Breast epithelium (tissue), 4 donors: ENCODE measurements at regions not wholly inside any gene's neighbourhood (a gene's known extent, or its start where the extent isn't known, plus 50 kb on each side); places are given as distances from the start of the nearest gene placed in this dataset.

Experiments used
- DNase-seq, 2 donors: peaks; one replicate each; pipeline ENCODE4 v3.0.0-alpha.2; 2019; ENCODE audit warnings: low spot score in 2 of 2
- H3K27ac ChIP-seq, 2 donors: fragments of 200-600 bp; sonication (generic) in 1 of 2; one replicate each; pipeline ENCODE4 v1.5.1; 2016 to 2019; ENCODE audit warnings: mild to moderate bottlenecking in 1 of 2
- H3K27me3 ChIP-seq, 2 donors: fragments of 200-600 bp; sonication (generic) in 1 of 2; one replicate each; pipeline versions ENCODE4 v1.5.1 to v1.6.0; 2017 to 2019; ENCODE audit warnings: control low read depth in 1 of 2, mild to moderate bottlenecking in 1 of 2
- H3K36me3 ChIP-seq: fragments of 200-600 bp; one replicate; pipeline ENCODE4 v1.5.1; 2019
- H3K4me1 ChIP-seq, 2 donors: fragments of 200-600 bp; sonication (generic); one replicate each; pipeline ENCODE4 v1.5.1; 2016 to 2019; ENCODE audit warnings: control low read depth in 1 of 2
- H3K4me3 ChIP-seq, 3 donors: fragments of 200-600 bp; sonication (generic); 1 replicate in 2 of 3; 2 replicates in 1 of 3; pipeline ENCODE4 v1.5.1; 2016 to 2019; ENCODE audit warnings: mild to moderate bottlenecking in 3 of 3, moderate library complexity in 2 of 3
- H3K9me3 ChIP-seq, 2 donors: fragments of 200-600 bp; sonication (generic) in 1 of 2; one replicate each; pipeline ENCODE4 v1.5.1; 2016 to 2019; ENCODE audit warnings: control low read depth in 1 of 2
- CTCF ChIP-seq, 3 donors: fragments of 450-650 bp; IDR thresholded peaks; one replicate each; pipeline ENCODE4 v1.5.1; 2016 to 2017; ENCODE audit warnings: antibody characterized with exemption in 3 of 3, mild to moderate bottlenecking in 3 of 3, moderate library complexity in 3 of 3
- POLR2A ChIP-seq: fragments of 450-650 bp; IDR thresholded peaks from one replicate; pipeline ENCODE4 v1.6.1; 2016; ENCODE audit warnings: antibody characterized with exemption, mild to moderate bottlenecking, moderate library complexity
- POLR2AphosphoS5 ChIP-seq, 3 donors: sonication (generic); formaldehyde crosslinking; IDR thresholded peaks; one replicate each; pipeline ENCODE4 v1.6.1; 2017; ENCODE audit warnings: antibody characterized with exemption in 3 of 3
- intact Hi-C: fragments of 100-400 bp; cut with DNase I; formaldehyde crosslinking; loops from one replicate; pipeline ENCODE4 v1.15.1; 2023; ENCODE audit warnings: low total_unique reads

DNA sequence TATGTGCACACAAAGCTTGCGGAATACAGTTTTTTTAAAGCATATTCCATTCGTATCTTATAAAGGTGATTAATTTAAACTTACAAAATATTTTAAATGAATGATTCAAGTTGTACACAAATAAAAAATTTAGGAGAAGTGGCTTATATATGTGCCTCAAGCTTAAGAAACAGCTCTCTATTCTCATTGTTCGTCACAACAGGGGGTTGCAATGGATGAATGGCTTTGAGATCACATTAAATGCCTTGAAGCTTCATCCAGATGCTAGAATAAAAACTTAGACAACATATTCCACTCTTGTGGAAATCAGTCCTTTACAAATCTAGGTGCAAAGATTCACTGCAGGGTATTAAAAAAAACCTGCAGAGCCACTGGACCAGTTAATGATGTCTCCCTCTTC is 303.9 kb upstream of the LRFN5 start:
- no peak for TF ChIP-seq CTCF (IDR thresholded peaks at IDR 0.05)
- TF ChIP-seq POLR2A, result no peak
- TF ChIP-seq POLR2AphosphoS5 (IDR thresholded peaks at IDR 0.05), result no peak
- no peaks in the 10 kb centered on the region for H3K36me3 ChIP-seq
- H3K4me1 ChIP-seq, result no peaks in the 10 kb centered on the region
- no peak for DNase-seq
- no peaks in the 10 kb centered on the region for H3K27me3 ChIP-seq
- no peak overlapping the region for H3K4me3 ChIP-seq
- no peaks in the 10 kb centered on the region for H3K9me3 ChIP-seq
- no peak overlapping the region for H3K27ac ChIP-seq
- intact Hi-C loops, result no loop called here

DNA sequence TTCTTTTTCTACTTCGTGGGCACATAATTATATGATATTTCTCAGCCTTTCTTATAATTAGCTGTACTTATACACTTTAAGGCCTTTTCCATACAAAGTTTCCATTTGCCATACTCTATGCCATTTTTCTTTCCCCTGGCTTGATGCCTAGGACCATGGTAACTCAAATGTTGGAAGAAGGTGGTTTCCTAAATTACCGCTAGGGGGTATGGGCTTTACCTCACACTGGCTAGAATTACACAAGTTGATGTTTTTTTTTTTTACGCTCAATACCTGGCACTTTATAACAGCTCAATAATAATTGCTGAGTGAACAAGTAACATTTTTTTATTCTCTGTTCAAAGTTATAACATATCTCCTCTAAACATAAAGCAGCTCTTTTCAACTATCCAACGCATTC is 306.8 kb upstream of the LRFN5 start:
- intact Hi-C loops, result no loop called here
- no peak for DNase-seq
- H3K4me1 ChIP-seq, result no peaks in the 10 kb centered on the region
- no peaks in the 10 kb centered on the region for H3K36me3 ChIP-seq
- no peak overlapping the region for H3K27ac ChIP-seq
- H3K9me3 ChIP-seq, result no peaks in the 10 kb centered on the region
- no peaks in the 10 kb centered on the region for H3K27me3 ChIP-seq
- no peak for TF ChIP-seq POLR2AphosphoS5 (IDR thresholded peaks at IDR 0.05)
- TF ChIP-seq POLR2A, result no peak
- no peak for TF ChIP-seq CTCF (IDR thresholded peaks at IDR 0.05)
- H3K4me3 ChIP-seq, result no peak overlapping the region

- Histone ChIP-seq H3K27ac (no peak overlapping the region), H3K4me1 (no peaks in the 10 kb centered on the region), H3K9me3 (no peaks in the 10 kb centered on the region), H3K4me3 (no peak overlapping the region), H3K27me3 (no peaks in the 10 kb centered on the region), H3K36me3 (no peaks in the 10 kb centered on the region)
- intact Hi-C loops, result no loop called here
- DNase-seq, result no peak
- TF ChIP-seq POLR2AphosphoS5 (IDR thresholded peaks at IDR 0.05) (no peak), POLR2A (no peak), CTCF (IDR thresholded peaks at IDR 0.05) (no peak)
Measured at GRCh38 chr14:41298328-41298690, 308.4 kb upstream of the LRFN5 start.

- TF ChIP-seq POLR2AphosphoS5 (IDR thresholded peaks at IDR 0.05) (no peak), CTCF (IDR thresholded peaks at IDR 0.05) (no peak), POLR2A (no peak)
- no peaks in the 10 kb centered on the region for H3K4me1 ChIP-seq
- no peak overlapping the region for H3K4me3 ChIP-seq
- no peaks in the 10 kb centered on the region for H3K9me3 ChIP-seq
- no peak overlapping the region for H3K27ac ChIP-seq
- no peaks in the 10 kb centered on the region for H3K27me3 ChIP-seq
- intact Hi-C loops, result no loop called here
- no peak for DNase-seq
- H3K36me3 ChIP-seq, result no peaks in the 10 kb centered on the region
Measured at GRCh38 chr14:41297576-41298327, 308.9 kb upstream of the LRFN5 start.

DNA sequence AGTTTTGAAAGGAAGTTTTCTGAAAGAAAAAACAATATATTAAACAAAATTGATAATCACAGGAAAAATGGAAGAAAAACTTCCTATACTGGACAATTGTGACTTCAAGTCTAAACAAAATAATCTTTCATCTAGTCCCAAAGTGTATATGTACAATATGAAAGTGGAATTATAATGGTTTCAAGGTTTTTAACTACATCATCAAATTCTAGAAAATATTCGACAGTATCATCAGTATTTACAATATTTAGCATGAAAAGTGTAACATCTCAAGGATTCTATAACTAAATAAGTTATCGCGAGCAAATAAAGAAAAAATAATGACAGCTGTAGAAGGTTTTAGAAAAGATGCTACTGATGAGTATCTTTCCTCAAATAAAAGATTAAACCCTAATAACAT is 310.9 kb upstream of the LRFN5 start:
- intact Hi-C loops, result no loop called here
- DNase-seq, result no peak
- Histone ChIP-seq H3K36me3 (no peaks in the 10 kb centered on the region), H3K4me1 (no peaks in the 10 kb centered on the region), H3K4me3 (no peak overlapping the region), H3K27me3 (no peaks in the 10 kb centered on the region), H3K27ac (no peak overlapping the region), H3K9me3 (no peaks in the 10 kb centered on the region)
- TF ChIP-seq POLR2AphosphoS5 (IDR thresholded peaks at IDR 0.05), result no peak
- TF ChIP-seq POLR2A, result no peak
- TF ChIP-seq CTCF (IDR thresholded peaks at IDR 0.05), result no peak
